CD8-positive, alpha-beta memory T cell (primary cell): ENCODE measurements at regions not wholly inside any gene's neighbourhood (a gene's known extent, or its start where the extent isn't known, plus 50 kb on each side); places are given as distances from the start of the nearest gene placed in this dataset.

Source experiments
- CTCF ChIA-PET: fragments of 350-600 bp; sonication (Branson Sonifier 250); formaldehyde crosslinking; loops from one replicate; lab custom pipeline; 2021; ENCODE audit warnings: antibody characterized with exemption; lab: Charles Lee
- POLR2A ChIA-PET: fragments of 350-600 bp; sonication (Branson Sonifier 250); formaldehyde crosslinking; loops from one replicate; lab custom pipeline; 2021; ENCODE audit warnings: antibody characterized with exemption; lab: Charles Lee
- DNase-seq, 5 donors: peaks; one replicate each; pipeline versions ENCODE4 v3.0.0 to v3.0.0-alpha.2; 2020 to 2022; ENCODE audit warnings: mixed read lengths in 1 of 5
- H3K27ac ChIP-seq: one replicate; pipeline ENCODE4 v1.7.0; 2013; ENCODE audit warnings: low read depth, mild to moderate bottlenecking, low read length, moderate library complexity
- H3K27me3 ChIP-seq: 2 replicates; pipeline ENCODE4 v1.7.0; 2013; ENCODE audit warnings: low read length, mild to moderate bottlenecking; ENCODE audit not compliant: insufficient read depth, poor library complexity, severe bottlenecking
- H3K36me3 ChIP-seq: 2 replicates; pipeline ENCODE4 v1.7.0; 2013; ENCODE audit warnings: mild to moderate bottlenecking, low read length, moderate library complexity; ENCODE audit not compliant: insufficient read depth
- H3K4me1 ChIP-seq: 2 replicates; pipeline ENCODE4 v1.7.0; 2013; ENCODE audit warnings: mild to moderate bottlenecking, low read length, moderate library complexity; ENCODE audit not compliant: insufficient read depth
- H3K4me3 ChIP-seq: 2 replicates; pipeline ENCODE4 v1.7.0; 2013; ENCODE audit warnings: mild to moderate bottlenecking, low read length
- H3K9me3 ChIP-seq: 2 replicates; pipeline ENCODE4 v1.7.0; 2013; ENCODE audit warnings: mild to moderate bottlenecking, low read length
- H3K27ac Mint-ChIP-seq, 8 donors: one replicate each; pipeline ENCODE4 v1.8.0; 2020 to 2021; ENCODE audit warnings: mixed read lengths in 8 of 8, mild to moderate bottlenecking in 6 of 8, inconsistent platforms in 3 of 8, moderate library complexity in 3 of 8
- H3K27me3 Mint-ChIP-seq, 2 donors: one replicate each; pipeline ENCODE4 v1.8.0; 2020 to 2021; ENCODE audit warnings: mixed read lengths in 2 of 2, mild to moderate bottlenecking in 1 of 2, moderate library complexity in 1 of 2
- H3K36me3 Mint-ChIP-seq, 3 donors: one replicate each; pipeline ENCODE4 v1.8.0; 2020 to 2021; ENCODE audit warnings: mixed read lengths in 3 of 3, inconsistent platforms in 1 of 3, mild to moderate bottlenecking in 1 of 3
- H3K4me1 Mint-ChIP-seq, 3 donors: one replicate each; pipeline ENCODE4 v1.8.0; 2020 to 2021; ENCODE audit warnings: mixed read lengths in 3 of 3, inconsistent platforms in 1 of 3, mild to moderate bottlenecking in 1 of 3
- H3K4me3 Mint-ChIP-seq, 7 donors: one replicate each; pipeline ENCODE4 v1.8.0; 2020 to 2021; ENCODE audit warnings: mixed read lengths in 7 of 7, mild to moderate bottlenecking in 6 of 7, moderate library complexity in 4 of 7, inconsistent platforms in 2 of 7
- H3K9me3 Mint-ChIP-seq, 5 donors: one replicate each; pipeline ENCODE4 v1.8.0; 2020 to 2022; ENCODE audit warnings: mixed read lengths in 5 of 5, mild to moderate bottlenecking in 3 of 5, moderate library complexity in 2 of 5, inconsistent platforms in 1 of 5

DNA sequence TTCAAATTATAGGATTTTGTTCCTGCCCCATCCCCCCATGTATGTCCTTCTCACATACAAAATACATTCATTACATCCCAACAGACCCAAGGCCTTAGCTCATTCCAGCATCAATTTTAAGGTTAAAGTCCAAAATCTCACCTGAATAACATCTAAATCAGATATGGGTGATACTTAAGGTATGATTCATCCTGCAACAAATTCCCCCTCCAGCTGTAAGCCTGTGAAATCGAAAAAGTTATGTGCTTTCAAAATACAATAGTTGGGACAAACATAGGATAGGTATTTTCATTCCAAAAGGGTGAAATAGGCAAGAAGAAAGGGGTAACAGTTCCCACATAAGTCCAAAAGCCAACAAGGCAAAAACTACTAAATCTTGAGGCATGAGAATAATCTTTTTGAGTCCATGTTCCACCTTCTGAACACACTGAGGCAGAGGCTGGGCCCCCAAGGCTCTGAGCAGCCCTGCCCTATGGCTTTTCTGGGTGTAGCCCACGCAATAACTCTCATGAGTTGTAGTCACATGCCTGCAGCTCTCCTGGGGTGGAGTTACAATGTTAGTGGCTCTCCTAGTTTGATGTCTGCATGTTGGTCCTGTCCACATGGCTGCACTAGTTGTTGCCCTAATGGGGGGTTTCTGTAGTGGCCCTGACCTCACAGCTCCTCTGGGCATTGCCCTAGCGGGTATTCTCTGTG lies 243.9 kb upstream of the SMARCA2 start:
- CTCF ChIA-PET, result no interaction called here
- no peak overlapping the region for H3K27ac Mint-ChIP-seq

DNA sequence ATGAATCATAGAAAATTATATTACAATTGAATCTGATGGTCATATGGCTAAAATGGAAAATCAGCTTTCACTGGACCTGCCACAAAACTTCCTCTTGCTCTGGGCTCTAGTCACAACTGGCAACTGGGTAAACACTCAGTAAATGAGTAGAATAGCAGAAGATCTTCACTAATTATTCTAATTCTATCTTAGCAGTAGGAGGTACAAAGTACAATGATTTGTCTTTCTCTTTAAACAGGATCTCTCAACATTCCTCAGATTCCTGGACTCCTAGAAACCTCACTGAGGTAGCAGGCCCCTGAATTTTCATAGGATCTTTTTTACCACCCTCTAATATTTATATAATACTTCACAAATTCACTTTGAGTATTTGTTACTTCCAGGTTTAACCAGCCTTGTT lies 239.9 kb upstream of the SMARCA2 start:
- Mint-ChIP-seq H3K9me3 (peaks cover 0 to 4% (median 0%) of the 10 kb centered on the region in 5 donors), H3K4me1 (no peaks in the 10 kb centered on the region), H3K27ac (no peak overlapping the region), H3K4me3 (no peak overlapping the region), H3K27me3 (peaks cover 0 to 4% of the 10 kb centered on the region in 2 donors), H3K36me3 (no peaks in the 10 kb centered on the region)
- Histone ChIP-seq H3K4me3 (no peak overlapping the region), H3K27ac (no peak overlapping the region), H3K4me1 (no peaks in the 10 kb centered on the region), H3K36me3 (no peaks in the 10 kb centered on the region), H3K9me3 (no peaks in the 10 kb centered on the region), H3K27me3 (no peaks in the 10 kb centered on the region)
- ChIA-PET CTCF (no interaction called here), POLR2A (no interaction called here)
- no peak for DNase-seq

More for the DNA sequence above, 243.9 kb upstream of the SMARCA2 start:
- no peak overlapping the region for H3K4me3 Mint-ChIP-seq
- H3K4me3 ChIP-seq, result no peak overlapping the region
- DNase-seq, result no peak
- H3K4me1 Mint-ChIP-seq, result no peaks in the 10 kb centered on the region
- H3K27ac ChIP-seq, result no peak overlapping the region
- no peaks in the 10 kb centered on the region for H3K36me3 ChIP-seq
- H3K27me3 ChIP-seq, result no peaks in the 10 kb centered on the region
- H3K36me3 Mint-ChIP-seq, result no peaks in the 10 kb centered on the region
- POLR2A ChIA-PET, result no interaction called here
- no peaks in the 10 kb centered on the region for H3K9me3 ChIP-seq
- H3K9me3 Mint-ChIP-seq, result peaks cover 0 to 4% (median 0%) of the 10 kb centered on the region in 5 donors
- H3K27me3 Mint-ChIP-seq, result peaks cover 6 to 20% of the 10 kb centered on the region in 2 donors
- no peaks in the 10 kb centered on the region for H3K4me1 ChIP-seq

DNA sequence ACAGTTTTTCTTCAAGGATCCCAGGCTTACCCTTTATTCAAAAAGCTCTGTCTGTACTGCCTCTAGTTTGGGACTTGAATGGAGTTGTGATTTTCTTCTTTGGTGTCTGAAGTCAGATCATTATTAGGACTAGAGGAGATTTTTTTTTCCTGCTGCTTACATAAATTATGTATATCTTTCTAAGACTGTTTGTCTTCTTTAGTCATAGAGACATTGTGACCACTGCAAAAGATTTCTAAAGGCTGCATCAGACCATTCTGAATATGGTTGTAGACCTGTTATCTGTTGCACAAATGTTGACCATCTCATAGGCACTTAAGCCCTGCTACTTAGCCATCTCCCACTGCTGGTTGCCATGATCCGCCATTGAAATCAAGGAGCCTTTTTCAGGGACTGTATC lies 238.5 kb upstream of the SMARCA2 start:
- H3K4me1 ChIP-seq, result no peaks in the 10 kb centered on the region
- no peaks in the 10 kb centered on the region for H3K36me3 Mint-ChIP-seq
- no peaks in the 10 kb centered on the region for H3K27me3 ChIP-seq
- no peak overlapping the region for H3K4me3 ChIP-seq
- no peak for DNase-seq
- no peaks in the 10 kb centered on the region for H3K9me3 ChIP-seq
- peaks cover 3 to 5% of the 10 kb centered on the region in 2 donors for H3K27me3 Mint-ChIP-seq
- POLR2A ChIA-PET, result no interaction called here
- H3K9me3 Mint-ChIP-seq, result peaks cover 0 to 2% (median 0%) of the 10 kb centered on the region in 5 donors
- H3K36me3 ChIP-seq, result no peaks in the 10 kb centered on the region
- no peak overlapping the region for H3K4me3 Mint-ChIP-seq
- no peak overlapping the region for H3K27ac Mint-ChIP-seq
- no peak overlapping the region for H3K27ac ChIP-seq
- CTCF ChIA-PET, result no interaction called here
- no peaks in the 10 kb centered on the region for H3K4me1 Mint-ChIP-seq

DNA sequence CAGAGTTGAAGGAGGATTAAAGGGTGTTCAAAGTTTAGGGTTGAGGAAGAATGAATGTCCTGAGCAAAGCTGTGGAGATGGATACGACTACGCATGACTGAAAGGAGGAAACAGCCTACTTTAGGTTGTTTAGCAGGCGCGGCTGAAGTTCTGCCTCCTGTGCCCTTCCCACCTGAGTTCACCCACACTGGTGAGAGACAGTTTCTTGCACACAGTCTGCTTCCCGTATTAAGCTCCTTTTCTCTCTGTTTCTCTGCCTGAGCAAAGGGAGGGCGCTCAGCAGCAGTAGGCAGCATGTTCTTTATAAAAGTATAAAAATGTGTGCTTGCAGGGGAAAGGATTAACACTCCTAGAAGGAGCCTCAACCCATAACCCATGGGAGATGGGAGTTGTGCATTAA lies 224.0 kb upstream of the SMARCA2 start:
- Mint-ChIP-seq H3K27ac (peak overlapping the region in 1 of 8 donors; percentile 43), H3K27me3 (peaks cover 4 to 20% of the 10 kb centered on the region in 2 donors), H3K4me3 (no peak overlapping the region), H3K4me1 (no peaks in the 10 kb centered on the region), H3K9me3 (no peaks in the 10 kb centered on the region), H3K36me3 (no peaks in the 10 kb centered on the region)
- POLR2A ChIA-PET, result no interaction called here
- H3K9me3 ChIP-seq, result no peaks in the 10 kb centered on the region
- no peak overlapping the region for H3K4me3 ChIP-seq
- H3K36me3 ChIP-seq, result no peaks in the 10 kb centered on the region
- CTCF ChIA-PET, result no interaction called here
- H3K27ac ChIP-seq, result no peak overlapping the region
- H3K27me3 ChIP-seq, result no peaks in the 10 kb centered on the region
- H3K4me1 ChIP-seq, result no peaks in the 10 kb centered on the region
- DNase-seq, result no peak

DNA sequence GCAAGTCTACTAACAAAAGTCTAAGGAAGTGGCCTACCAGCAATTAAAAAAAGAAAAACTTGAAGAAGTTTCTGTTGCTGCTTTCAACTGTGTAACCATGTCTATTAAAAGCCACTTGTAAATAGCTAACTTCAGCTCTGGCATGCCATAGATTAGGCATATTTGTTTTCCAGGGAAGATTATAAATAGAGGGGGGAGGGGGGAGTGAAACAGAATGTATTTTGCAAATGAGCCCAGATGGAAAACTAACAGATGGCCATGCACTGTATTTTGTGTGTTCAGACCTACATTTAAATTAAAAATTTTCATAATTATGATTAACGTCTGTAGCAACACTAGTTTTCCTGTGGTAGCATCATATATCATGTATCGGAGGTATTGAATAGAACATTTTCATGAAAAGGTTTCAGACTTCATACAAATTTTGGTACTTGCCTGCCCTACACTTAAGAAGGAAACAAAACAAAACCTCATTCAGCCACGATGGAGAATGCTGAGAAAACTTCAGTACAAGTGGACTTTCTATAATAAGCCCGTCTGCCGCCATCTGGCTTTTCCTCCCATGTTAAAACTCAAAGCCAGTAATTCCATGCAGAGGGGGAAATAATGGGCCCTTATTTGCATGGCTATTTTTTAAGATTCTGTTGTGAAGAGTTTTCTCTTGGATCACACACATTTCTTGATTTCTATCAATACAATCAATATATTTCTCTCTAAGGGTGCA lies 220.4 kb upstream of the SMARCA2 start:
- Histone ChIP-seq H3K36me3 (no peaks in the 10 kb centered on the region), H3K27me3 (no peaks in the 10 kb centered on the region), H3K27ac (no peak overlapping the region), H3K9me3 (no peaks in the 10 kb centered on the region), H3K4me1 (no peaks in the 10 kb centered on the region), H3K4me3 (no peak overlapping the region)
- Mint-ChIP-seq H3K27me3 (peaks cover 4 to 8% of the 10 kb centered on the region in 2 donors), H3K4me3 (no peak overlapping the region), H3K9me3 (no peaks in the 10 kb centered on the region), H3K4me1 (no peaks in the 10 kb centered on the region), H3K36me3 (no peaks in the 10 kb centered on the region), H3K27ac (no peak overlapping the region)
- DNase-seq, result no peak
- ChIA-PET CTCF (no interaction called here), POLR2A (no interaction called here)

DNA sequence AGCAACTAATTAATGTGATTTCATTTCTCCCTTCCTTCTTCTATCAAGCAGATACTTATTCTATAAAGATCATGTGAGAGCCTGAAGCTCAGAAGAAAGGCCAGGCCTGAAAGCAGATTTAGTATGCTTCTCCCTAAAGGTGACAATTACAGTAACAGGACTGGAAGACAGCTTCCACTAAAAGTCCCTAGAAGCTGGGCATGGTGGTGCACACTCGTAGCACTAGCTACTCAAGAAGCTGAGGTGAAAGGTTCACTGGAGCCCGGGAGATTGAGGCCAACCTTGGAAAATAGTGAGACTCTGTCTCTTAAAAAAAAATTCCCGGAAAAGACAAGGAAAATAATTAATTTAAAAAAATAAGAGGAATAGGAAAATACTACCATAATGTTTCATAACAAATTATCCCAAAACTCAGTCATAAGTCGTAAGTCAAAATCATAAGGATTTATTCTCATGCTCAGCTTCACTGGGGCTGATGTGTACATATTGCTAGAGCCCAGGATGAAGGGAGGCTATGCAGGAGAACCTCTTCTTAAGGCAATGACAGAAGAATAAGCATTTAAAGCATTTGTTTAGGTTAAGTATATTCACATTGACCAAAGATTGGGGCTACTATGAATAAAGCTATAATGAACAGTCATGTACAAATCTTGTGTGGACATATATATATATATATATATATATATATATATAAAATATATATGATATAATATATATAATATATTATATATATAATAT lies 210.8 kb upstream of the SMARCA2 start:
- Histone ChIP-seq H3K4me3 (no peak overlapping the region), H3K27me3 (no peaks in the 10 kb centered on the region), H3K9me3 (no peaks in the 10 kb centered on the region), H3K36me3 (no peaks in the 10 kb centered on the region), H3K27ac (no peak overlapping the region), H3K4me1 (no peaks in the 10 kb centered on the region)
- DNase-seq, result no peak
- Mint-ChIP-seq H3K9me3 (peaks cover 0 to 4% (median 0%) of the 10 kb centered on the region in 5 donors), H3K4me1 (peaks cover 0 to 11% (median 0%) of the 10 kb centered on the region in 3 donors), H3K4me3 (no peak overlapping the region), H3K36me3 (no peaks in the 10 kb centered on the region), H3K27ac (no peak overlapping the region), H3K27me3 (no peaks in the 10 kb centered on the region)
- POLR2A ChIA-PET, result no interaction called here
- CTCF ChIA-PET, result no interaction called here

DNA sequence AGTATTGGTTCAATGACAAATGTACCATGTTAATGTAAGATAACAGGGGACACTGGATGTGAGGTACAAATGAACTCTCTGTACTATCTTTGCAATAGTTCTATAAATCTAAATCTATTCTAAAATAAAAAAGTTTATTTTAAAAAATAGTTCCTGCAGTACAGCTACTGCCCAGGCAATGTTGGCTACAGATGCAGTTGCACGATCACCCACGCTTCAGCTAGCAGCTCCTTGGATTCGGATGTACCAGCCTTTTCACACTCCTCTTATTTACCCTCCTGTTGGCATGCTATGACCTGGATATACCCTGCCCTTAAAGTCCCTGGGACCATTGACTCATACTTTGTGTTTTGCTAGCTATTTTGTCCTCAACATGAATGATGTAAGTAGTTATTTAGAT lies 185.4 kb upstream of the SMARCA2 start:
- Histone ChIP-seq H3K36me3 (no peaks in the 10 kb centered on the region), H3K27me3 (no peaks in the 10 kb centered on the region), H3K4me1 (no peaks in the 10 kb centered on the region), H3K4me3 (no peak overlapping the region), H3K27ac (no peak overlapping the region), H3K9me3 (no peaks in the 10 kb centered on the region)
- no peak for DNase-seq
- POLR2A ChIA-PET, result no interaction called here
- H3K36me3 Mint-ChIP-seq, result no peaks in the 10 kb centered on the region
- H3K9me3 Mint-ChIP-seq, result no peaks in the 10 kb centered on the region
- H3K4me3 Mint-ChIP-seq, result no peak overlapping the region
- CTCF ChIA-PET, result no interaction called here
- peaks cover 4 to 19% of the 10 kb centered on the region in 2 donors for H3K27me3 Mint-ChIP-seq
- H3K27ac Mint-ChIP-seq, result no peak overlapping the region
- peaks cover 0 to 7% (median 0%) of the 10 kb centered on the region in 3 donors for H3K4me1 Mint-ChIP-seq

DNA sequence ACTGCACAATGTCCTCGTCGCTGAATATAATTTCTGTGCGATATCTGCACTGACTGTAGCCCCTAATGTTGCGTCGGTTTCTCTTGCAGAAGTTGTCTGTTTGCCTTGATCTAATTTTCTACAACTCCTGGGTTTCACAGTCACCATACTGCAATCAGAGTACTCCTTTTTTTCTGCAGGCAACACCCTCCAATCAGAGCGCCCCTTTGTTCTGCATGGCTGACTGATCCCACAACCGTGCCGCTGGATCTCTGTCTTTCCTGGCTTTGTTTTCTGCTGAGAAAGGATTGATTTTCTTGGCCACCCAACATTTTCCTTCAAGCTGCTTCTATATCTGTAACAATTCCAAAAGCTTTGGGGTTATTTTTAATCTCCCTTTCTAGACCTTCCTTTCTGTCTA lies 182.2 kb upstream of the SMARCA2 start:
- Mint-ChIP-seq H3K9me3 (no peaks in the 10 kb centered on the region), H3K4me3 (no peak overlapping the region), H3K27me3 (peaks cover 0 to 2% of the 10 kb centered on the region in 2 donors), H3K4me1 (peaks cover 0 to 7% (median 0%) of the 10 kb centered on the region in 3 donors), H3K36me3 (no peaks in the 10 kb centered on the region), H3K27ac (peak overlapping the region in 1 of 8 donors; percentile 15)
- no peak for DNase-seq
- Histone ChIP-seq H3K27ac (no peak overlapping the region), H3K9me3 (no peaks in the 10 kb centered on the region), H3K36me3 (no peaks in the 10 kb centered on the region), H3K27me3 (no peaks in the 10 kb centered on the region), H3K4me3 (no peak overlapping the region), H3K4me1 (no peaks in the 10 kb centered on the region)
- POLR2A ChIA-PET, result no interaction called here
- CTCF ChIA-PET, result no interaction called here
